ENCODE measurements at regions not wholly inside any gene's neighbourhood (a gene's known extent, or its start where the extent isn't known, plus 50 kb on each side); places are given as distances from the start of the nearest gene placed in this dataset.

- no peak for DNase-seq
These were observed 246.6 kb upstream of the CDH20 start for GRCh38 chr18:61086657-61087056.

- no peak for DNase-seq
These were observed 241.9 kb upstream of the CDH20 start for GRCh38 chr18:61091379-61091778.

GRCh38 chr18:61093965-61094364 is 239.3 kb upstream of the CDH20 start:
- no peak for DNase-seq

- no peak for DNase-seq
These were observed 237.0 kb upstream of the CDH20 start for GRCh38 chr18:61096226-61096625.

GRCh38 chr18:61107113-61107512 is 226.1 kb upstream of the CDH20 start:
- no peak for DNase-seq

- DNase-seq = no peak
These were observed 224.5 kb upstream of the CDH20 start for GRCh38 chr18:61108706-61109105.

GRCh38 chr18:61123309-61123708 is 209.9 kb upstream of the CDH20 start:
- no peak for DNase-seq

GRCh38 chr18:61127714-61128467 is 205.3 kb upstream of the CDH20 start:
- DNase-seq = peak; percentile 28

GRCh38 chr18:61129001-61129400 is 204.2 kb upstream of the CDH20 start:
- DNase-seq = no peak

GRCh38 chr18:61132031-61132430 is 201.2 kb upstream of the CDH20 start:
- DNase-seq = no peak

- no peak for DNase-seq
These were observed 199.4 kb upstream of the CDH20 start for GRCh38 chr18:61133783-61134182.

- DNase-seq = no peak
These were observed 196.4 kb upstream of the CDH20 start for GRCh38 chr18:61136711-61137251.

- DNase-seq = no peak
These were observed 191.5 kb upstream of the CDH20 start for GRCh38 chr18:61141691-61142090.

- no peak for DNase-seq
These were observed 184.9 kb upstream of the CDH20 start for GRCh38 chr18:61148322-61148721.

GRCh38 chr18:61149786-61150185 is 183.4 kb upstream of the CDH20 start:
- DNase-seq = no peak

GRCh38 chr18:61153571-61153970 is 179.7 kb upstream of the CDH20 start:
- DNase-seq = no peak

- DNase-seq = no peak
These were observed 178.4 kb upstream of the CDH20 start for GRCh38 chr18:61154866-61155265.

GRCh38 chr18:61155586-61155985 is 177.6 kb upstream of the CDH20 start:
- DNase-seq = no peak

GRCh38 chr18:61157451-61157850 is 175.8 kb upstream of the CDH20 start:
- no peak for DNase-seq

- no peak for DNase-seq
These were observed 174.0 kb upstream of the CDH20 start for GRCh38 chr18:61159246-61159645.

- DNase-seq = no peak
These were observed 168.9 kb upstream of the CDH20 start for GRCh38 chr18:61164321-61164720.

GRCh38 chr18:61167902-61168301 is 165.3 kb upstream of the CDH20 start:
- DNase-seq = no peak

GRCh38 chr18:61169386-61169785 is 163.8 kb upstream of the CDH20 start:
- DNase-seq = no peak

GRCh38 chr18:61172624-61173023 is 160.6 kb upstream of the CDH20 start:
- DNase-seq = no peak

GRCh38 chr18:61173554-61173953 is 159.7 kb upstream of the CDH20 start:
- no peak for DNase-seq
